Globus pallidus (tissue), 1 donor: ENCODE measurements at regions not wholly inside any gene's neighbourhood (a gene's known extent, or its start where the extent isn't known, plus 50 kb on each side); places are given as distances from the start of the nearest gene placed in this dataset.

Experiments used
- DNase-seq: peaks from one replicate; pipeline ENCODE4 v3.0.0-alpha.2; 2015; ENCODE audit warnings: low spot score

DNA sequence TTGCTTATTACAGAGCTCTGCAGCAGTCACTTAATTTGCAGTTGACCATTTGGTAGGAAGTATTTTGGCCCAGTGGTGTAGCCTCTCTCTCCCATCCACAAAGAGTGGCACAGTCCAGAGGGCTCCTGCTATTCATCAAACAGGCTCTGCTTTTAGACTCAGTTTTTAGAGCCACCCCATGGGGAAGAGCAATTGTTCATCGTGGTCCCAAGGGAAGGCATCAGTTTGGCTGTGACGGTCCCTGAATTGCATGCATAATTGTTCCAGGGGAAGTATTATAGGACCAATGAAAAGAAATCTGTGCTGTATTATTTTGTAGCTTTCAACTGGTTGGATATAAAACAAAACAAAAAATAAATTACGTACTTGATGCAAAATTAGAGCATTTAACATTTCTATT, 799.0 kb downstream of the DACH1 start:
- no peak for DNase-seq

DNA sequence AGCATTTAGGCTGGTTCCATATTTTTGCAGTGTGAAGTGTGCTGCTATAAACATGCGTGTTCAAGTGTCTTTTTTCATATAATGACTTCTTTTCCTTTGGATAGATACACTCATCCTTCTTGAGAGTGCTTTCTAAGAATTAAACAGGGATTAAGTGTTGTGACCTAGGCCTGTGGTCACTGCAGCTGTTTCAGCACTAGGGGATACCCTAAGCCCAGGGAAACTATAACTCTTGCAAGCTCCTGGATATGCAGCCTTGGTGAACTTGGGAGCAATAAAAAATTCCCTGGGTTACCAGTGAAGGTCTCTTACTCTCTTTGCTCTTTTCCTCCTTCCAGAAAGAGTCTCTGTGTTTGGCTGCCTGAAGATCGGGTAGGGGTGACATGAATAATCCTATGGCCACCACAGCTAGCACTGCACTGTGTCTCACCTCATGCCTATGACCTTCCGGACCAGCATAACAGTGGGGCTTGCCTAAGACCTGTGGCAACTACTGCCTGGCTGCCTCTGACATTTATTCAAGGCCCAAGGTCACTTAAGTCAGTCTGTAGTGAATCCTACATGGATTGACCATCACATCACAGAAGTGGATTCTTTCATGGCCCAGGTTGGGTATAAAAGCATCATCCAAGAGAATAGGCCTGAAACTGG, 799.7 kb downstream of the DACH1 start:
- DNase-seq = no peak

GRCh38 chr13:71056581-71056980, 810.4 kb downstream of the DACH1 start:
- no peak for DNase-seq

DNA sequence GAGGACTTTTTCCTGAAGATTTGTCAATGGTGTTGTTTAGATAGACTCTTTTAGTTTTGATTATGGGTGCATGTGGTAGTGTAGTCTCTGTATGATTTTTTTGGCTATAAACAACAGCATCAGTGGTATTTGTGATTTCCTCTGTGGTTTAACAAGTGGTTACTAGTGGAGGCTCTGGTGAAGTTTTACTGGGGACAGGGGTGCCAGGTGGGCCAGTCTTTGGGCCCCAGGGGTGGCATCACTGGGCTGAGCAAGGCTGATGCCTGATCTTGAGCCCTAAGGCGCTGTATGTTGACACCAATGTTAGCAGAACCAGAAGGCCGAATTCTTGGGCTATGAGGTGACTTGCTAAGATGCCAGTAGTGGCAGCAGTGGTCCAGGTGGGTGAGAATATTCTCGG, 811.4 kb downstream of the DACH1 start:
- no peak for DNase-seq

DNA sequence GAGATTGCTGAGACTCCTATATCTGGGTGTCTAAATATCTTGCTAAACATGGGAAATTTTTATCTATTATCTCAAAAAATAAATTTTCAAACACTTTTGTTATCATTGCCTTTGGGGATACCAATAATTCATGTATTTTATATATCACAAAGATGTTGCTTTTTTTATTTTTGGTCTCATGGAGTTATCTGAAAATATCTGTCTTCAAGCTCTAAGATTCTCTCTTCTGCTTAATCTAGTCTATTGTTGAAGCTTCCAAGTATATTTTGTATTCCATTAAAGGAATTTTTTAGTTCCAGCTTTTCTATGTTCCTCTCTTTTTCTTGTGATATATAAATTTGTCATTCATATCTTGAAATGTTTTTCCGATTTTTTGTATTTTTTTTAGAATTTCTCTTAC, 812.0 kb downstream of the DACH1 start:
- no peak for DNase-seq

DNA sequence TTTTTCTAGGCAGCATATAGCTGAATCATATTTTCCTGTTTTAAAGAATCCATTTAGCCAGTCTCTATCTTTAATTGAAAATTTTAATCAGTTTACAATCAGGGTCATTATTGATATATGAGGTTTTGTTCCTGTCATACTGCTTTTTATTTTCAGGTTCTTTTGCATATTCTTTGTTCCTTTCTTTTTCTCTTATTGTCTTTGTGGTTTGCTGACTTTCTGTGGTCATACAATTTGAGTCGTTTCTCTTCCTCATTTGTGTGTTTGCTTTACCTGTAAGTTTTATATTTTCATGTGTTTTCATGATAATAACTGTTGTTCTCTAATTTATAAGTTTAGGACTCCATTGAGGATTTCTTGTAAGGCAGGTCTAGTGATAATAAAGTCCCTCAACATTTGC, 812.6 kb downstream of the DACH1 start:
- no peak for DNase-seq

GRCh38 chr13:71051573-71051972, 815.4 kb downstream of the DACH1 start:
- no peak for DNase-seq

DNA sequence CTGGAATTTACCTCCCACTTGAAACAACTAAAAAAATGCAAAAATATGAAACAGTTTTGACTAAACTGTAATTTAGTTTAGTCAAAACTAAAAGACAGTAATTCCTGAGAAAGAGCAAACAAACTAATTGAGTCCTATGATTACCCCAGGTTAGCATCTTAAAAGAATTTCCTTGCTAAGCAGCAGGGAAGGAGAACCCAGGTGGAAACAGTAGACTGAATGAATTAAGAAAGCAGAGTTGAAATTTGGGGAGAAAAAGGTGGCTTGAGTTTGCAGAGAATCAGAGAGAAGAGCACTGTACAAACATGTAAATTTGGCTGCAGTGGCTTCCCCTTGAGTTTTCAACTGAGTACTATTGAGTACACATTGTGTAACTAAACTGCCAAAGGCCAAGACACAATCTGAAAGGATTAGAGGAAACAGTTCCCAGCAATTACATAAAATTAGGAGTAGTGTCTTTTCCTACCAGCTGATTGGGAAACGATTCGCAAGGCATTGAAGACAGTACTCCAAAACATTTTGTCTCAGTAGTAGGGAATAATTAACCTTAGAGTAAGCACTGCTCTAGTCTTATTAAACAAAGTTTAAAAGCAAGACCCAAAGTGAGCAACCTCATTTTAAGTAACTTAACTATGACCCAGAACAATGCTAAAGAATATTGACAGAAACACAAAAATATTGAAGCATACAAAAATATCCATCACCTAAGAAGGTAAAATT, 820.5 kb downstream of the DACH1 start:
- DNase-seq = no peak

- no peak for DNase-seq
Measured at GRCh38 chr13:71045101-71045500, 821.9 kb downstream of the DACH1 start.

- DNase-seq = peak; percentile 3
Measured at GRCh38 chr13:71039440-71039839, 827.6 kb downstream of the DACH1 start.

DNA sequence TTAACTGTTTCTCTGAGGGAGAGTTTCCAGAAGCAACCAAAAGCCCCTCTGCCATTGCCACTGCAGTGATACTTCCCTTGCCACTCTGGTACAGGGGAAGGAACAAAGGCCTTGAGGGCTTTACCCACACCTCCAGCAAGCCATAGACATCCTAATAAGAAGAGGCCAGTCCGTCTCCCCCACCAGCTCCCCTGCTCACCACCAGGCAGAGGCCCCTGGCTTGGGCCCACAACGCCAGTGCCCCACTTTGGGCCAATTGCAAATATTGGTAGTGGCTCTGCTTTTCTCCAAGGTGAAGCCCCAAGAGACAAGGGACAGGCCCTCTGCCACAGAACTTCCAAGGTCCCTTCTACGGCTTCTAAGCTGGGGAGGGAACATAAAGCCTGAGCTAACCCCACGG, 833.0 kb downstream of the DACH1 start:
- DNase-seq = no peak

- no peak for DNase-seq
Measured at GRCh38 chr13:71033026-71033425, 834.0 kb downstream of the DACH1 start.

GRCh38 chr13:71030784-71031183, 836.2 kb downstream of the DACH1 start:
- no peak for DNase-seq

- no peak for DNase-seq
Measured at GRCh38 chr13:71028884-71029283, 838.1 kb downstream of the DACH1 start.

DNA sequence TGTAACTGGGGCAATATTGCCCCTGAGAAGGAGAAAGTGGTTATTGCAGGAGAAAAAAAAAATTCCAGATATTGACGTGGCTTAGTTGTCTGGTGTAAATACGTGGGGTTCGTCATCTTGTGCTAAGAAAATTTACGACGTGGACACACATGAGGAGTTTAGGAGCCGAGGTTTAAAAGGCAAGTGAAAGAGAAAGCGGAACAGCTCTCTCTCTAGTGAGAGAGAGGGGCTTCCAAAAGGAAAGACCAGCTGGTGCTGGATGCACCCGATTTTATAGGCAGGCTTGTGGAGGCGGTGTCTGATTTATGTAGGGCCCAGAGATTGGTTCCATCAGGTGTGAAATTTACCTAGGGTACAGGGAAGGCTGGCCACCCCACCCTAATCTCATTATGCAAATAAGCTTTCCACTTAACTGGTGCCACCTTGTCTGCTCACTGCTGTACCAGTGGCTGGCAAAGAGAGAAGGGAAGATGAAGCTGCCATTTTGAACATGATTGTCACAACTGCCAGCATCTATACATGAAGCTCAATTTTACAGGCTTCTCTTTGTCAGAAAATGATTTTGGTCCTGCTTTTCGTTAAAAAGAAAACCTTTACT, 845.1 kb downstream of the DACH1 start:
- DNase-seq = no peak

- no peak for DNase-seq
Measured at GRCh38 chr13:71018995-71019394, 848.0 kb downstream of the DACH1 start.

DNA sequence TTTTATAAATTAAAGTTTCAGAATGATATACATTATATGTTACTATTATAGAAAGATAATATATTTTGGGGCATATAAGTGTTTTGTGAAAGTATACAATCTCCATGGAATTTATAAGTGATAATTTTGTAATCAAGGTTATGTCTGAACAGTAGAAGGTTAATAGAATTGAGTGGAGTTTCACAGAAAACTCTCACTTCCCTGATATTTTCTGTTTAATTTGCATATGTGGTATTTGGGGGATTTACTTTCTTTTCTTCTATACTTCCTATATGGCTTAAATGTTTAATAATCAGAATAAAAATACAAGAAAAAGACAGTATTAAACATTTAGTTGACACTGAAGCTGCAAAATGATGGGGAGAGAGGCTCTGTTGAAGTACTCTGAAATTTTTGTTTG, 848.5 kb downstream of the DACH1 start:
- DNase-seq = no peak

DNA sequence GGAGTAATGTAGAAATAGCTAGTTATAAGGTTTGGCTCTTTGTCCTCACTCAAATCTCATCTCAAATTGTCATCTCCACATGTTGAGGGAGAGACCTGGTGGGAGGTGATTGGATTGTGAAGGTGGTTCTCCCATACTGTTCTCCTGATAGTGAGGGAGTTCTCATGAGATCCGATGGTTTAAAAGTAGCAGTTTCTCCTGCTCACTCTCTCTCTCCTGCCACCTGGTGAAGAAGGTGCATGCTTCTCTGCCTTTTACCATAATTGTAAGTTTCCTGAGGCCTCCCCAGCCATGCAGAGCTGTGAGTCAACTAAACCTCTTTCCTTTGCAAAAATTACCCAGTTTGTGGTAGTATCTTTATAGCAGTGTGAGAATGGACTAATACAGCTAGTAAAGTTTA, 849.4 kb downstream of the DACH1 start:
- no peak for DNase-seq

DNA sequence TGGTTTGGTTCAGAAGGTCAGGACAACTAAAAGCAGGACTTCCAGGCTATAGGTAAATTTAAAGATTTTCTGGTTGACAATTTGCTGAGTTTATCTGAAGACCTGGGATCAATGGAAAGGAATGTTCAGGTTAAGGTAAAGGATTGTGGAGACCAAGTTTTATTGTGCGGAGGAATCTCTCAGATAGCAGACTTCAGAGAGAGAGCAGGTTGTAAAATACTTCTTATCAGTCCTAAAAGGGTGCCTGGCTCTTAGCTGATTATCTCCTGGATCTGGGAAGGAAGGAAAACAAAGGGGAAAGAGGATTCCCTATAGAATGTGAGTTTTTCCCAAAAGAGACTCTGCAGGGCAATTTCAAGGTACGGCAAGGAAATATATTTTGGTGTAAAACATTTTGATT, 851.5 kb downstream of the DACH1 start:
- no peak for DNase-seq

DNA sequence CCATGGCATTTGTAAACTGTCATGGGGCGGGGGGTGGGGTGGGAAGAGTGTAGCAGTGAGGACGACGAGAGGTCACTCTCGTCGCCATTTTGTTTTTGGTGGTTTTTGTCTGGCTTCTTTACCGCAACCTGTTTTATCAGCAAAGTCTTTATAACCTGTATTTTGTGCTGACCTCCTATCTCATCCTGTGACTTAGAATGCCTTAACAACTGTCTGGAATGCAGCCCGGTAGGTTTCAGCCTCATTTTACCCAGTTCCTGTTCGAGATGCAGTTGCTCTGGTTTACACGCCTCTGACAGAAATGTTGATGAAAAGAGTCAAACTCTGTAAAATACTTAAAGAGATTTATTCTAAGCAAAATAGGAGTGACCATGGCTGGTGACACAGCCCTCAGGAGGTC, 852.0 kb downstream of the DACH1 start:
- DNase-seq = no peak

- DNase-seq = no peak
Measured at GRCh38 chr13:71005919-71006318, 861.1 kb downstream of the DACH1 start.

GRCh38 chr13:70995338-70995737, 871.7 kb downstream of the DACH1 start:
- no peak for DNase-seq

DNA sequence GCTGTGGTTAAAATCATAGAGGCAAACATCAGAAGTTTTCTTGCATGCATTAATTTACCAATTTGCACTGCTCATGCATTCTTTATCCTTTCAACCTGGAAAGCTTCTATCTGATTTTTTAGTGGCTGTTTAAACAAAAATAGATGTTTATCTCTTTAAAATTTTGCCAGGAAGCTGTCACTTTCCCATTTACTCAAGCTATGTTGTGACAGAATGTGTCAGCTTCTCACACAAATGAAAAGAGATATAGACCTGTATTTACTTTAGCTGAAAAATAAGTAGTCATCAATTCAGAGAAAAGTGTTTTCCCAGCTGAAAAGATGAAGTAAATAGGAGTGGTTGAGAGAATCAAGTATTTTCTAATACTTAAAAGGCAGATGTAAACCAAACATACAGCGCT, 872.8 kb downstream of the DACH1 start:
- DNase-seq = no peak

GRCh38 chr13:70987043-70987442, 878.8 kb upstream of the KLHL1 start:
- no peak for DNase-seq
